Hematopoietic multipotent progenitor cell treated with erythropoietin and hydrocortisone succinate and interleukin-3 and kit ligand, for 17 days (in vitro differentiated cells): ENCODE measurements at regions not wholly inside any gene's neighbourhood (a gene's known extent, or its start where the extent isn't known, plus 50 kb on each side); places are given as distances from the start of the nearest gene placed in this dataset.
"Not testable (repeated sequence)": the region's sequence is repeated elsewhere in the genome, so short reads cannot be mapped to it uniquely, and the experiment has no call there.

Source experiments
- DNase-seq: peaks from one replicate; pipeline ENCODE4 v3.0.0-alpha.2; 2015; ENCODE audit warnings: low spot score

- DNase-seq: no peak
Measured at GRCh38 chr2:138271467-138271866, 230.1 kb upstream of the SPOPL start.

GRCh38 chr2:138272524-138273195 lies 228.9 kb upstream of the SPOPL start:
- DNase-seq: no peak

- not testable (repeated sequence) for DNase-seq
Measured at GRCh38 chr2:138273280-138273679, 228.3 kb upstream of the SPOPL start.

- no peak for DNase-seq
Measured at GRCh38 chr2:138274421-138275291, 226.9 kb upstream of the SPOPL start.

GRCh38 chr2:138275292-138275690 lies 226.3 kb upstream of the SPOPL start:
- no peak for DNase-seq

GRCh38 chr2:138275881-138276280 lies 225.7 kb upstream of the SPOPL start:
- DNase-seq: no peak

GRCh38 chr2:138276339-138276738 lies 225.2 kb upstream of the SPOPL start:
- DNase-seq: no peak

GRCh38 chr2:138277062-138277461 lies 224.5 kb upstream of the SPOPL start:
- DNase-seq: no peak

GRCh38 chr2:138279871-138280270 lies 221.7 kb upstream of the SPOPL start:
- no peak for DNase-seq

GRCh38 chr2:138280999-138281695 lies 220.4 kb upstream of the SPOPL start:
- no peak for DNase-seq

- no peak for DNase-seq
Measured at GRCh38 chr2:138282014-138282672, 219.4 kb upstream of the SPOPL start.

- no peak for DNase-seq
Measured at GRCh38 chr2:138291805-138292204, 209.8 kb upstream of the SPOPL start.

- DNase-seq: no peak
Measured at GRCh38 chr2:138293045-138293444, 208.5 kb upstream of the SPOPL start.

- no peak for DNase-seq
Measured at GRCh38 chr2:138293549-138293948, 208.0 kb upstream of the SPOPL start.

- DNase-seq: no peak
Measured at GRCh38 chr2:138294451-138294850, 207.1 kb upstream of the SPOPL start.

- no peak for DNase-seq
Measured at GRCh38 chr2:138296365-138296764, 205.2 kb upstream of the SPOPL start.

- DNase-seq: no peak
Measured at GRCh38 chr2:138298120-138298814, 203.3 kb upstream of the SPOPL start.

- DNase-seq: no peak
Measured at GRCh38 chr2:138298900-138299299, 202.7 kb upstream of the SPOPL start.

GRCh38 chr2:138306626-138307025 lies 194.9 kb upstream of the SPOPL start:
- DNase-seq: no peak

- no peak for DNase-seq
Measured at GRCh38 chr2:138307099-138307498, 194.5 kb upstream of the SPOPL start.

- DNase-seq: no peak
Measured at GRCh38 chr2:138309760-138310159, 191.8 kb upstream of the SPOPL start.

- DNase-seq: no peak
Measured at GRCh38 chr2:138312061-138312460, 189.5 kb upstream of the SPOPL start.
